Neural progenitor cell (in vitro differentiated cells): ENCODE measurements at regions not wholly inside any gene's neighbourhood (a gene's known extent, or its start where the extent isn't known, plus 50 kb on each side); places are given as distances from the start of the nearest gene placed in this dataset.
"Not testable (repeated sequence)": the region's sequence is repeated elsewhere in the genome, so short reads cannot be mapped to it uniquely, and the experiment has no call there.

ENCODE experiments used
- DNase-seq: peaks from one replicate; pipeline ENCODE4 v3.0.0-alpha.2; 2016; ENCODE audit warnings: low spot score
- H2AFZ ChIP-seq: fragments of 200-600 bp; sonication (generic); replicated peaks from 2 replicates; pipeline ENCODE4 v1.6.1; 2016; ENCODE audit warnings: antibody characterized with exemption
- H3F3A ChIP-seq: fragments of 200-600 bp; sonication (generic); 2 replicates; pipeline ENCODE4 v1.6.1; 2016; ENCODE audit warnings: antibody characterized with exemption, low read depth
- H3K27ac ChIP-seq: fragments of 200-600 bp; sonication (generic); 2 replicates; pipeline ENCODE4 v1.5.1; 2016; ENCODE audit warnings: mild to moderate bottlenecking
- H3K27me3 ChIP-seq: fragments of 200-600 bp; sonication (generic); 2 replicates; pipeline ENCODE4 v1.6.1; 2016; ENCODE audit warnings: mild to moderate bottlenecking, moderate library complexity
- H3K36me3 ChIP-seq: fragments of 200-600 bp; sonication (generic); 2 replicates; pipeline ENCODE4 v1.5.1; 2016
- H3K4me1 ChIP-seq: fragments of 200-600 bp; sonication (generic); 2 replicates; pipeline ENCODE4 v1.6.1; 2016; ENCODE audit warnings: mixed run types
- H3K4me2 ChIP-seq: fragments of 200-600 bp; sonication (generic); 2 replicates; pipeline ENCODE4 v1.6.1; 2016
- H3K4me3 ChIP-seq: fragments of 200-600 bp; sonication (generic); 2 replicates; pipeline ENCODE4 v1.5.1; 2016
- H3K79me2 ChIP-seq: fragments of 200-600 bp; sonication (generic); 2 replicates; pipeline ENCODE4 v1.6.1; 2016; ENCODE audit warnings: low read depth
- H3K9ac ChIP-seq: fragments of 200-600 bp; sonication (generic); 2 replicates; pipeline ENCODE4 v1.6.1; 2016
- H3K9me3 ChIP-seq: fragments of 200-600 bp; sonication (generic); 2 replicates; pipeline ENCODE4 v1.5.1; 2016; ENCODE audit warnings: low read depth
- H4K20me1 ChIP-seq: fragments of 200-600 bp; sonication (generic); 2 replicates; pipeline ENCODE4 v1.6.1; 2016; ENCODE audit warnings: low read depth
- H3K27ac Mint-ChIP-seq: 3 replicates; pipeline ENCODE4 v1.8.0; 2021; ENCODE audit warnings: mixed read lengths
- H3K27me3 Mint-ChIP-seq: 2 replicates; pipeline ENCODE4 v1.8.0; 2022; ENCODE audit warnings: low read depth, mild to moderate bottlenecking, inconsistent platforms, moderate library complexity, mixed read lengths; ENCODE audit not compliant: insufficient read depth
- H3K36me3 Mint-ChIP-seq: 3 replicates; pipeline ENCODE4 v1.8.0; 2021; ENCODE audit warnings: mixed read lengths
- H3K4me1 Mint-ChIP-seq: 3 replicates; pipeline ENCODE4 v1.8.0; 2021; ENCODE audit warnings: mixed read lengths
- H3K4me3 Mint-ChIP-seq: 3 replicates; pipeline ENCODE4 v1.8.0; 2021; ENCODE audit warnings: mild to moderate bottlenecking, moderate library complexity, mixed read lengths
- H3K9me3 Mint-ChIP-seq: 3 replicates; pipeline ENCODE4 v1.8.0; 2020; ENCODE audit warnings: mixed read lengths

DNA sequence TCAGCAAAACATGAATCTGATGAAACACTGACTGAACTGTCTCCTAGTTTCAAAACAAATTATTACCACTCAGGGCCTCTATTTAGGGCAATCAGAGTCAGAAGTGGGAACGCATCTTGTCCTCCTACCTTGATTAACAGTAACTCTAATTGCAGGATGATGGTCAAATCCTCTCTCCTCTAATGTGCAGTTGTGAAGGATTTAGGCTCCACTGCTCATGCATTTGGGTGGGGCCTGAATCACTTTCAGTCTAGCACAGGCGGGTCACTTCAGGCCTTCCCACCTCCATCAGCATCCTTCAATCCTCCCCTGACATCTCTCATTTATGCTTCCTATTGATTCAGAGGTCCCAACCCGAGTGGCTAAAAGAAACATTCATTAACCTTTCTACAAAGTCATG is 67.5 kb upstream of the AGAP9 start:
- not testable (repeated sequence) for H3K9me3 ChIP-seq, H3K79me2 ChIP-seq, DNase-seq, H3F3A ChIP-seq, H2AFZ ChIP-seq, H3K9me3 Mint-ChIP-seq, H3K9ac ChIP-seq, H3K36me3 ChIP-seq, H3K27ac ChIP-seq, H3K36me3 Mint-ChIP-seq, H3K27me3 Mint-ChIP-seq, H3K27ac Mint-ChIP-seq, H3K4me3 ChIP-seq, H3K4me1 ChIP-seq, H3K4me3 Mint-ChIP-seq, H4K20me1 ChIP-seq, H3K27me3 ChIP-seq, H3K4me2 ChIP-seq, H3K4me1 Mint-ChIP-seq

DNA sequence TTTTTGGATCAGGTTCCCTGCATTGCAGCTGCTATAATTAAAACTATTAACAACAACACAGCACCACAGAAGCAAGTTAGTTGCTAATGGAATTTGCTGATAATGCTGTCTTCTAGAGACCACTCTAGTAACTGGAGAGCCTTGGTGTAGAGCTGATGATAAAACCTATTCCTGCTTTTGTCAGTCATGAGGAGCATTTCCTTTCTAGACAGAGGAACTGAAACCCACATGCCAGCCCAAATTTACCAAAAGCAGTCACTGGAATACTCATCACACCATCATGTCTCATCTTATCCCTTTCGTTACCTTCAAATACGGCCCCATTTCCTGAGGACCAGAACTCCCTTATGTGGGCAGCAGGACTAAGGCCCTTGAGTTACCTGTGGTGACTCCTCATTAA is 67.1 kb upstream of the AGAP9 start:
- H4K20me1 ChIP-seq, H3K4me1 ChIP-seq, H3K36me3 ChIP-seq, H2AFZ ChIP-seq, H3K4me3 Mint-ChIP-seq, H3K9ac ChIP-seq, H3K27me3 ChIP-seq, H3K79me2 ChIP-seq, H3F3A ChIP-seq, H3K9me3 ChIP-seq, H3K36me3 Mint-ChIP-seq, H3K4me3 ChIP-seq, DNase-seq, H3K4me2 ChIP-seq, H3K4me1 Mint-ChIP-seq, H3K9me3 Mint-ChIP-seq, H3K27me3 Mint-ChIP-seq, H3K27ac ChIP-seq, H3K27ac Mint-ChIP-seq: not testable (repeated sequence)

- H3K4me3 ChIP-seq, H3K27ac Mint-ChIP-seq, H4K20me1 ChIP-seq, H3K36me3 ChIP-seq, H3K27ac ChIP-seq, H3K4me3 Mint-ChIP-seq, H3K27me3 Mint-ChIP-seq, H3K9me3 Mint-ChIP-seq, H3K9me3 ChIP-seq, DNase-seq, H3K4me2 ChIP-seq, H3K27me3 ChIP-seq, H3K79me2 ChIP-seq, H2AFZ ChIP-seq, H3K4me1 ChIP-seq, H3K4me1 Mint-ChIP-seq, H3F3A ChIP-seq, H3K36me3 Mint-ChIP-seq, H3K9ac ChIP-seq: not testable (repeated sequence)
Measured at GRCh38 chr10:47582051-47582450, 58.6 kb upstream of the AGAP9 start.

DNA sequence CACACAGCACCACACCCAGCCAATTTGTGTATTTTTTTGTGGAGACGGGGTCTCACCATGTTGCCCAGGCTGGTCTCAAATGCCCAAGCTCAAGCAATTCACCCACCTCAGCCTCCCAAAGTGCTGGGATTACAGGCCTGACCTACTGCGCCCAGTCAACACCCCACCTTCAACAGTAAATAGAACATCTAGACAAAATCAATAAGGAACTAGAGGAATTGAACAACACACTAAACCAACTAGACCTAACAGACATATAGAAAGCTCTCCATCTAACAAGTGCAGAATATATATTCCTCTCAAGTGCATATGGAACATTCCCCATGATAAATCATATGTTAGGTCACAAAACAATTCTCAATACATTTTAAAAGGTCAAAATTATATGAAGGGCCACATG is 56.6 kb upstream of the AGAP9 start:
- not testable (repeated sequence) for H3K4me1 Mint-ChIP-seq, H3K27ac Mint-ChIP-seq, H3K27me3 Mint-ChIP-seq, H3K27ac ChIP-seq, H3K27me3 ChIP-seq, H3K4me3 ChIP-seq, H3K4me1 ChIP-seq, H3K9me3 ChIP-seq, H3K36me3 Mint-ChIP-seq, H3K9me3 Mint-ChIP-seq, H3K9ac ChIP-seq, H4K20me1 ChIP-seq, H3K79me2 ChIP-seq, H3K4me3 Mint-ChIP-seq, H3K36me3 ChIP-seq, H3K4me2 ChIP-seq, DNase-seq, H3F3A ChIP-seq, H2AFZ ChIP-seq

- H3K27me3 Mint-ChIP-seq, H3K9me3 ChIP-seq, H3K9me3 Mint-ChIP-seq, H3F3A ChIP-seq, H4K20me1 ChIP-seq, DNase-seq, H3K9ac ChIP-seq, H3K4me3 Mint-ChIP-seq, H3K79me2 ChIP-seq, H3K4me3 ChIP-seq, H3K27ac Mint-ChIP-seq, H3K27me3 ChIP-seq, H3K4me1 Mint-ChIP-seq, H3K36me3 ChIP-seq, H3K36me3 Mint-ChIP-seq, H3K4me1 ChIP-seq, H3K27ac ChIP-seq, H3K4me2 ChIP-seq, H2AFZ ChIP-seq: not testable (repeated sequence)
Measured at GRCh38 chr10:47578547-47578946, 55.1 kb upstream of the AGAP9 start.
